ENCODE measurements at regions not wholly inside any gene's neighbourhood (a gene's known extent, or its start where the extent isn't known, plus 50 kb on each side); places are given as distances from the start of the nearest gene placed in this dataset.
A peak's percentile ranks its signal among the peaks of the same experiment; 100 is the strongest.

- FAIRE-seq = no peak
- DNase-seq = peak in 2 of 5 donors; percentile 41 to 64
- H3K27me3 ChIP-seq (ENCODE audit: control insufficient read depth, insufficient read depth, low read length) = no peaks in the 10 kb centered on the region
- peaks cover 0 to 13% (median 0%) of the 10 kb centered on the region in 3 donors for H3K9me3 ChIP-seq (ENCODE audit: control insufficient read depth in 2 of 3, insufficient read depth in 1 of 3, low read length in 3 of 3)
- H3K4me3 ChIP-seq (ENCODE audit: low read length in 3 of 3) = no peak overlapping the region
- intact Hi-C loops (cut with DNase I) = no loop called here
- no peaks in the 10 kb centered on the region for H3K4me1 ChIP-seq (ENCODE audit: control insufficient read depth in 2 of 3, insufficient read depth in 2 of 3, low read depth in 1 of 3, low read length in 3 of 3)
- no peak overlapping the region for H3K9ac ChIP-seq (ENCODE audit: low read length in 3 of 3)
- no peaks in the 10 kb centered on the region for H3K36me3 ChIP-seq (ENCODE audit: control insufficient read depth in 2 of 3, insufficient read depth in 3 of 3, low read length in 3 of 3)
- no peak overlapping the region for H3K27ac ChIP-seq (ENCODE audit: low read depth in 2 of 2, low read length in 2 of 2)
- no peak for TF ChIP-seq CTCF (IDR thresholded peaks at IDR 0.05; ENCODE audit: borderline replicate concordance, extremely low read depth, insufficient read depth)
Measured at GRCh38 chr7:25375805-25376600, 147.7 kb upstream of the NPVF start.

GRCh38 chr7:25379351-25380300 lies 151.3 kb upstream of the NPVF start:
- H3K9me3 ChIP-seq (ENCODE audit: control insufficient read depth in 2 of 3, insufficient read depth in 1 of 3, low read length in 3 of 3) = no peaks in the 10 kb centered on the region
- H3K9ac ChIP-seq (ENCODE audit: low read length in 3 of 3) = no peak overlapping the region
- no peaks in the 10 kb centered on the region for H3K27me3 ChIP-seq (ENCODE audit: control insufficient read depth, insufficient read depth, low read length)
- no peak overlapping the region for H3K27ac ChIP-seq (ENCODE audit: low read depth in 2 of 2, low read length in 2 of 2)
- H3K36me3 ChIP-seq (ENCODE audit: control insufficient read depth in 2 of 3, insufficient read depth in 3 of 3, low read length in 3 of 3) = no peaks in the 10 kb centered on the region
- no peak for TF ChIP-seq CTCF (IDR thresholded peaks at IDR 0.05; ENCODE audit: borderline replicate concordance, extremely low read depth, insufficient read depth)
- no peak for FAIRE-seq
- peaks cover 0 to 4% (median 0%) of the 10 kb centered on the region in 3 donors for H3K4me1 ChIP-seq (ENCODE audit: control insufficient read depth in 2 of 3, insufficient read depth in 2 of 3, low read depth in 1 of 3, low read length in 3 of 3)
- H3K4me3 ChIP-seq (ENCODE audit: low read length in 3 of 3) = no peak overlapping the region
- intact Hi-C loops (cut with DNase I) = no loop called here
- DNase-seq = no peak

GRCh38 chr7:25381818-25382589 lies 153.7 kb upstream of the NPVF start:
- no peaks in the 10 kb centered on the region for H3K9me3 ChIP-seq (ENCODE audit: control insufficient read depth in 2 of 3, insufficient read depth in 1 of 3, low read length in 3 of 3)
- H3K27me3 ChIP-seq (ENCODE audit: control insufficient read depth, insufficient read depth, low read length) = no peaks in the 10 kb centered on the region
- DNase-seq (peak in 1 of 5 donors; percentile 66), FAIRE-seq (no peak)
- H3K4me3 ChIP-seq (ENCODE audit: low read length in 3 of 3) = no peak overlapping the region
- no peak overlapping the region for H3K9ac ChIP-seq (ENCODE audit: low read length in 3 of 3)
- H3K36me3 ChIP-seq (ENCODE audit: control insufficient read depth in 2 of 3, insufficient read depth in 3 of 3, low read length in 3 of 3) = no peaks in the 10 kb centered on the region
- no peak for TF ChIP-seq CTCF (IDR thresholded peaks at IDR 0.05; ENCODE audit: borderline replicate concordance, extremely low read depth, insufficient read depth)
- intact Hi-C loops (cut with DNase I) = no loop called here
- peaks cover 0 to 6% (median 0%) of the 10 kb centered on the region in 3 donors for H3K4me1 ChIP-seq (ENCODE audit: control insufficient read depth in 2 of 3, insufficient read depth in 2 of 3, low read depth in 1 of 3, low read length in 3 of 3)
- H3K27ac ChIP-seq (ENCODE audit: low read depth in 2 of 2, low read length in 2 of 2) = no peak overlapping the region

Data from kidney (tissue), 13 donors.